Smooth muscle cell (in vitro differentiated cells): ENCODE measurements at regions not wholly inside any gene's neighbourhood (a gene's known extent, or its start where the extent isn't known, plus 50 kb on each side); places are given as distances from the start of the nearest gene placed in this dataset.

Experiments
- DNase-seq: peaks from one replicate; lab custom pipeline; 2025; ENCODE audit not compliant: unreplicated experiment; lab: John Stamatoyannopoulos, UW
- H2AFZ ChIP-seq: fragments of 200-600 bp; sonication (generic); 2 replicates; pipeline ENCODE4 v1.6.0; 2016; ENCODE audit warnings: antibody characterized with exemption, low read depth, mild to moderate bottlenecking
- H3F3A ChIP-seq: fragments of 200-600 bp; sonication (generic); 2 replicates; pipeline ENCODE4 v1.6.0; 2017; ENCODE audit warnings: antibody characterized with exemption, low read depth
- H3K27ac ChIP-seq: fragments of 200-600 bp; sonication (generic); 2 replicates; pipeline ENCODE4 v1.5.1; 2016; ENCODE audit warnings: low read depth, mild to moderate bottlenecking
- H3K27me3 ChIP-seq: fragments of 200-600 bp; sonication (generic); 2 replicates; pipeline ENCODE4 v1.6.1; 2016; ENCODE audit warnings: low read depth, mild to moderate bottlenecking
- H3K36me3 ChIP-seq: fragments of 200-600 bp; sonication (generic); 2 replicates; pipeline ENCODE4 v1.5.1; 2016; ENCODE audit warnings: low read depth
- H3K4me1 ChIP-seq: fragments of 200-600 bp; sonication (generic); 2 replicates; pipeline ENCODE4 v1.5.1; 2016; ENCODE audit warnings: low read depth
- H3K4me2 ChIP-seq: fragments of 200-600 bp; sonication (generic); 2 replicates; pipeline ENCODE4 v1.6.0; 2016; ENCODE audit warnings: mild to moderate bottlenecking
- H3K4me3 ChIP-seq: fragments of 200-600 bp; sonication (generic); 2 replicates; pipeline ENCODE4 v1.5.1; 2016; ENCODE audit warnings: mild to moderate bottlenecking
- H3K79me2 ChIP-seq: fragments of 200-600 bp; sonication (generic); 2 replicates; pipeline ENCODE4 v1.6.0; 2016; ENCODE audit warnings: low read depth, mild to moderate bottlenecking
- H3K9ac ChIP-seq: fragments of 200-600 bp; sonication (generic); 2 replicates; pipeline ENCODE4 v1.6.0; 2016; ENCODE audit warnings: low read depth
- H3K9me3 ChIP-seq: fragments of 200-600 bp; sonication (generic); replicated peaks from 2 replicates; pipeline ENCODE4 v1.5.1; 2016; ENCODE audit warnings: low read depth
- H4K20me1 ChIP-seq: fragments of 200-600 bp; sonication (generic); 2 replicates; pipeline ENCODE4 v1.6.0; 2016; ENCODE audit warnings: low read depth
- CTCF ChIP-seq: fragments of 200-600 bp; sonication (generic); IDR thresholded peaks from 2 replicates; pipeline ENCODE4 v1.5.1; 2017; ENCODE audit warnings: borderline replicate concordance, mild to moderate bottlenecking, antibody characterized with exemption; ENCODE audit not compliant: insufficient read depth, poor library complexity, severe bottlenecking
- WGBS: methylation state at CpG from one replicate; pipeline ENCODE4 v1.1.7; 2016; ENCODE audit warnings: low lambda C conversion rate; 5-methylcytosine and 5-hydroxymethylcytosine counted together

GRCh38 chr9:99425124-99425523 is 203.0 kb downstream of the SEC61B start:
- no peak overlapping the region for H3K27ac ChIP-seq
- H3K27me3 ChIP-seq, result no peaks in the 10 kb centered on the region
- no peak overlapping the region for H3K9ac ChIP-seq
- H4K20me1 ChIP-seq, result no peaks in the 10 kb centered on the region
- no peaks in the 10 kb centered on the region for H3K36me3 ChIP-seq
- no peaks in the 10 kb centered on the region for H3K9me3 ChIP-seq
- H2AFZ ChIP-seq, result no peak overlapping the region
- H3F3A ChIP-seq, result no peaks in the 10 kb centered on the region
- no peak for DNase-seq
- TF ChIP-seq CTCF, result no peak
- no peak overlapping the region for H3K4me2 ChIP-seq
- no peaks in the 10 kb centered on the region for H3K4me1 ChIP-seq
- H3K79me2 ChIP-seq, result no peaks in the 10 kb centered on the region
- no peak overlapping the region for H3K4me3 ChIP-seq

- WGBS, result 68% methylated on average over 1 of the region's 1 CpG
- no peaks in the 10 kb centered on the region for H4K20me1 ChIP-seq
- H3F3A ChIP-seq, result no peaks in the 10 kb centered on the region
- H3K4me2 ChIP-seq, result no peak overlapping the region
- H3K4me1 ChIP-seq, result no peaks in the 10 kb centered on the region
- no peaks in the 10 kb centered on the region for H3K27me3 ChIP-seq
- no peaks in the 10 kb centered on the region for H3K36me3 ChIP-seq
- H3K9ac ChIP-seq, result no peak overlapping the region
- no peak for DNase-seq
- no peak overlapping the region for H2AFZ ChIP-seq
- H3K9me3 ChIP-seq, result no peaks in the 10 kb centered on the region
- TF ChIP-seq CTCF, result no peak
- no peak overlapping the region for H3K27ac ChIP-seq
- H3K79me2 ChIP-seq, result no peaks in the 10 kb centered on the region
- H3K4me3 ChIP-seq, result no peak overlapping the region
Measured at GRCh38 chr9:99425923-99426842, 204.1 kb downstream of the SEC61B start.

GRCh38 chr9:99427260-99427659 is 205.2 kb downstream of the SEC61B start:
- no peaks in the 10 kb centered on the region for H3K9me3 ChIP-seq
- no peaks in the 10 kb centered on the region for H3K4me1 ChIP-seq
- no peaks in the 10 kb centered on the region for H3F3A ChIP-seq
- H3K4me3 ChIP-seq, result no peak overlapping the region
- H2AFZ ChIP-seq, result no peak overlapping the region
- H3K36me3 ChIP-seq, result no peaks in the 10 kb centered on the region
- H3K79me2 ChIP-seq, result no peaks in the 10 kb centered on the region
- no peak overlapping the region for H3K9ac ChIP-seq
- TF ChIP-seq CTCF, result no peak
- no peak overlapping the region for H3K4me2 ChIP-seq
- no peaks in the 10 kb centered on the region for H3K27me3 ChIP-seq
- DNase-seq, result no peak
- no peaks in the 10 kb centered on the region for H4K20me1 ChIP-seq
- no peak overlapping the region for H3K27ac ChIP-seq

GRCh38 chr9:99430301-99430700 is 208.2 kb downstream of the SEC61B start:
- H4K20me1 ChIP-seq, result no peaks in the 10 kb centered on the region
- no peaks in the 10 kb centered on the region for H3K27me3 ChIP-seq
- H3K4me2 ChIP-seq, result no peak overlapping the region
- no peak for TF ChIP-seq CTCF
- H2AFZ ChIP-seq, result no peak overlapping the region
- H3F3A ChIP-seq, result peaks cover 7% of the 10 kb centered on the region
- no peaks in the 10 kb centered on the region for H3K36me3 ChIP-seq
- WGBS, result 93% methylated on average over 2 of the region's 2 CpGs
- DNase-seq, result no peak
- H3K79me2 ChIP-seq, result no peaks in the 10 kb centered on the region
- H3K9me3 ChIP-seq, result no peaks in the 10 kb centered on the region
- H3K4me1 ChIP-seq, result peaks cover 4% of the 10 kb centered on the region
- H3K4me3 ChIP-seq, result no peak overlapping the region
- no peak overlapping the region for H3K27ac ChIP-seq
- no peak overlapping the region for H3K9ac ChIP-seq
